ENCODE measurements at regions not wholly inside any gene's neighbourhood (a gene's known extent, or its start where the extent isn't known, plus 50 kb on each side); places are given as distances from the start of the nearest gene placed in this dataset.
A peak's percentile ranks its signal among the peaks of the same experiment; 100 is the strongest.
"Not testable (repeated sequence)": the region's sequence is repeated elsewhere in the genome, so short reads cannot be mapped to it uniquely, and the experiment has no call there.

GRCh38 chr5:103758996-103759395 lies 196.4 kb upstream of the NUDT12 start:
- Histone ChIP-seq H3K27me3 (no peaks in the 10 kb centered on the region), H3K4me3 (no peak overlapping the region), H3K36me3 (no peaks in the 10 kb centered on the region), H3K9me3 (no peaks in the 10 kb centered on the region)
- no peak for DNase-seq

- Histone ChIP-seq H3K4me3 (no peak overlapping the region), H3K9me3 (no peaks in the 10 kb centered on the region), H3K36me3 (no peaks in the 10 kb centered on the region), H3K27me3 (no peaks in the 10 kb centered on the region)
- DNase-seq: no peak
Measured at GRCh38 chr5:103755974-103756373, 193.4 kb upstream of the NUDT12 start.

- Histone ChIP-seq H3K36me3 (no peaks in the 10 kb centered on the region), H3K27me3 (no peaks in the 10 kb centered on the region), H3K9me3 (0 out of 2 replicates have a peak, but pooled peaks cover 3% of the 10 kb centered on the region), H3K4me3 (no peak overlapping the region)
- no peak for DNase-seq
Measured at GRCh38 chr5:103745353-103746065, 182.9 kb upstream of the NUDT12 start.

GRCh38 chr5:103744159-103744558 lies 181.6 kb upstream of the NUDT12 start:
- peak; percentile 68 for DNase-seq
- no peaks in the 10 kb centered on the region for H3K36me3 ChIP-seq
- H3K27me3 ChIP-seq: no peaks in the 10 kb centered on the region
- 0 out of 2 replicates have a peak, but pooled peaks cover 3% of the 10 kb centered on the region for H3K9me3 ChIP-seq
- no peak overlapping the region for H3K4me3 ChIP-seq

- Histone ChIP-seq H3K36me3 (no peaks in the 10 kb centered on the region), H3K27me3 (no peaks in the 10 kb centered on the region), H3K4me3 (no peak overlapping the region), H3K9me3 (0 out of 2 replicates have a peak, but pooled peaks cover 3% of the 10 kb centered on the region)
- no peak for DNase-seq
Measured at GRCh38 chr5:103743421-103743820, 180.8 kb upstream of the NUDT12 start.

- Histone ChIP-seq H3K27me3 (no peaks in the 10 kb centered on the region), H3K36me3 (no peaks in the 10 kb centered on the region), H3K9me3 (0 out of 2 replicates have a peak, but pooled peaks cover 3% of the 10 kb centered on the region), H3K4me3 (no peak overlapping the region)
- no peak for DNase-seq
Measured at GRCh38 chr5:103741984-103742383, 179.4 kb upstream of the NUDT12 start.

GRCh38 chr5:103736343-103736742 lies 173.8 kb upstream of the NUDT12 start:
- H3K4me3 ChIP-seq, DNase-seq, H3K27me3 ChIP-seq, H3K9me3 ChIP-seq, H3K36me3 ChIP-seq: not testable (repeated sequence)

GRCh38 chr5:103724271-103724670 lies 161.7 kb upstream of the NUDT12 start:
- DNase-seq: no peak
- no peak overlapping the region for H3K4me3 ChIP-seq
- H3K27me3 ChIP-seq: no peaks in the 10 kb centered on the region
- H3K36me3 ChIP-seq: no peaks in the 10 kb centered on the region
- peaks cover 10% of the 10 kb centered on the region for H3K9me3 ChIP-seq

GRCh38 chr5:103721183-103721582 lies 158.6 kb upstream of the NUDT12 start:
- no peaks in the 10 kb centered on the region for H3K36me3 ChIP-seq
- no peaks in the 10 kb centered on the region for H3K27me3 ChIP-seq
- peaks cover 10% of the 10 kb centered on the region for H3K9me3 ChIP-seq
- H3K4me3 ChIP-seq: no peak overlapping the region
- no peak for DNase-seq

GRCh38 chr5:103718108-103718507 lies 155.5 kb upstream of the NUDT12 start:
- H3K36me3 ChIP-seq: no peaks in the 10 kb centered on the region
- H3K4me3 ChIP-seq: no peak overlapping the region
- peaks cover 10% of the 10 kb centered on the region for H3K9me3 ChIP-seq
- no peak for DNase-seq
- no peaks in the 10 kb centered on the region for H3K27me3 ChIP-seq

GRCh38 chr5:103708601-103709000 lies 146.0 kb upstream of the NUDT12 start:
- Histone ChIP-seq H3K27me3 (no peaks in the 10 kb centered on the region), H3K36me3 (no peaks in the 10 kb centered on the region), H3K4me3 (no peak overlapping the region), H3K9me3 (no peaks in the 10 kb centered on the region)
- no peak for DNase-seq

- Histone ChIP-seq H3K4me3 (no peak overlapping the region), H3K27me3 (no peaks in the 10 kb centered on the region), H3K9me3 (no peaks in the 10 kb centered on the region), H3K36me3 (no peaks in the 10 kb centered on the region)
- no peak for DNase-seq
Measured at GRCh38 chr5:103706939-103707682, 144.5 kb upstream of the NUDT12 start.

GRCh38 chr5:103703617-103704016 lies 141.0 kb upstream of the NUDT12 start:
- Histone ChIP-seq H3K4me3 (no peak overlapping the region), H3K27me3 (no peaks in the 10 kb centered on the region)
- DNase-seq: no peak

GRCh38 chr5:103693517-103693916 lies 130.9 kb upstream of the NUDT12 start:
- Histone ChIP-seq H3K27me3 (no peaks in the 10 kb centered on the region; the same call in 1 of the 2 replicates), H3K9me3 (no peaks in the 10 kb centered on the region), H3K36me3 (no peaks in the 10 kb centered on the region), H3K4me3 (no peak overlapping the region)
- DNase-seq: no peak

More at GRCh38 chr5:103703617-103704016, 141.0 kb upstream of the NUDT12 start:
- Histone ChIP-seq H3K9me3 (no peaks in the 10 kb centered on the region), H3K36me3 (no peaks in the 10 kb centered on the region)

- no peak for DNase-seq
- H3K4me3 ChIP-seq: no peak overlapping the region
- H3K36me3 ChIP-seq: no peaks in the 10 kb centered on the region
- H3K9me3 ChIP-seq: no peaks in the 10 kb centered on the region
- no peaks in the 10 kb centered on the region; the same call in 1 of the 2 replicates for H3K27me3 ChIP-seq
Measured at GRCh38 chr5:103690676-103691075, 128.1 kb upstream of the NUDT12 start.

GRCh38 chr5:103679873-103680272 lies 117.3 kb upstream of the NUDT12 start:
- H3K4me3 ChIP-seq: no peak overlapping the region
- H3K36me3 ChIP-seq: no peaks in the 10 kb centered on the region
- H3K9me3 ChIP-seq: no peaks in the 10 kb centered on the region
- no peak for DNase-seq
- no peaks in the 10 kb centered on the region for H3K27me3 ChIP-seq

GRCh38 chr5:103676198-103676597 lies 113.6 kb upstream of the NUDT12 start:
- H3K4me3 ChIP-seq, H3K36me3 ChIP-seq, H3K9me3 ChIP-seq, H3K27me3 ChIP-seq: not testable (repeated sequence)
- peak; percentile 48 for DNase-seq

- peaks cover 9% of the 10 kb centered on the region; the same call in 1 of the 2 replicates for H3K9me3 ChIP-seq
- H3K27me3 ChIP-seq: no peaks in the 10 kb centered on the region
- no peak overlapping the region for H3K4me3 ChIP-seq
- H3K36me3 ChIP-seq: no peaks in the 10 kb centered on the region
- DNase-seq: peak; percentile 79
Measured at GRCh38 chr5:103674739-103675138, 112.2 kb upstream of the NUDT12 start.

All from MG63 (cell line).